Trophoblast cell (in vitro differentiated cells and primary cell): ENCODE measurements at regions not wholly inside any gene's neighbourhood (a gene's known extent, or its start where the extent isn't known, plus 50 kb on each side); places are given as distances from the start of the nearest gene placed in this dataset.
"Not testable (repeated sequence)": the region's sequence is repeated elsewhere in the genome, so short reads cannot be mapped to it uniquely, and the experiment has no call there.

Experiments
- DNase-seq, 2 donors: peaks; one replicate each; pipeline ENCODE4 v3.0.0-alpha.2; 2016
- H2AFZ ChIP-seq: 2 replicates; pipeline ENCODE4 v1.6.1; 2013; ENCODE audit warnings: low read length, moderate library complexity, mild to moderate bottlenecking; ENCODE audit not compliant: insufficient read depth, poor library complexity
- H2AK5ac ChIP-seq: 2 replicates; pipeline ENCODE4 v1.6.1; 2013; ENCODE audit warnings: mild to moderate bottlenecking, low read length
- H2BK120ac ChIP-seq: 2 replicates; pipeline ENCODE4 v1.6.1; 2013; ENCODE audit warnings: low read length, mild to moderate bottlenecking, moderate library complexity; ENCODE audit not compliant: insufficient read depth, poor library complexity
- H2BK12ac ChIP-seq: 2 replicates; pipeline ENCODE4 v1.6.1; 2013; ENCODE audit warnings: mild to moderate bottlenecking, low read length, moderate library complexity
- H2BK5ac ChIP-seq: 2 replicates; pipeline ENCODE4 v1.6.1; 2013; ENCODE audit warnings: low read length, low read depth, moderate library complexity, mild to moderate bottlenecking; ENCODE audit not compliant: poor library complexity
- H3K14ac ChIP-seq: 2 replicates; pipeline ENCODE4 v1.6.1; 2013; ENCODE audit warnings: mild to moderate bottlenecking, low read length
- H3K18ac ChIP-seq: 2 replicates; pipeline ENCODE4 v1.6.1; 2013; ENCODE audit warnings: mild to moderate bottlenecking, low read length
- H3K23ac ChIP-seq: 2 replicates; pipeline ENCODE4 v1.6.1; 2013; ENCODE audit warnings: low read length
- H3K27ac ChIP-seq: 2 replicates; pipeline ENCODE4 v1.5.1; 2013; ENCODE audit warnings: low read depth, mild to moderate bottlenecking, inconsistent platforms, low read length, moderate library complexity
- H3K27me3 ChIP-seq: 2 replicates; pipeline ENCODE4 v1.6.1; 2013; ENCODE audit warnings: inconsistent platforms, mild to moderate bottlenecking, low read length, moderate library complexity; ENCODE audit not compliant: insufficient read depth
- H3K36me3 ChIP-seq, 2 experiments: 1 replicate in 1 of 2; 2 replicates in 1 of 2; pipeline ENCODE4 v1.6.1; 2013; ENCODE audit warnings: low read length in 2 of 2, mild to moderate bottlenecking in 2 of 2, moderate library complexity in 1 of 2; ENCODE audit not compliant: insufficient read depth in 2 of 2, control insufficient read depth in 1 of 2
- H3K4ac ChIP-seq: 2 replicates; pipeline ENCODE4 v1.6.1; 2013; ENCODE audit warnings: low read depth, mild to moderate bottlenecking, low read length, moderate library complexity
- H3K4me1 ChIP-seq, 2 experiments: 1 replicate in 1 of 2; 2 replicates in 1 of 2; pipeline ENCODE4 v1.6.1; 2013; ENCODE audit warnings: low read length in 2 of 2, mild to moderate bottlenecking in 2 of 2, moderate library complexity in 1 of 2; ENCODE audit not compliant: insufficient read depth in 2 of 2, control insufficient read depth in 1 of 2
- H3K4me2 ChIP-seq: 2 replicates; pipeline ENCODE4 v1.6.1; 2013; ENCODE audit warnings: inconsistent platforms, mild to moderate bottlenecking, low read length, moderate library complexity
- H3K4me3 ChIP-seq: 2 replicates; pipeline ENCODE4 v1.5.1; 2013; ENCODE audit warnings: mild to moderate bottlenecking, low read depth, low read length, inconsistent platforms
- H3K79me1 ChIP-seq: one replicate; pipeline ENCODE4 v1.6.1; 2013; ENCODE audit warnings: low read length
- H3K79me2 ChIP-seq: 2 replicates; pipeline ENCODE4 v1.6.1; 2013; ENCODE audit warnings: low read length, mild to moderate bottlenecking; ENCODE audit not compliant: control insufficient read depth, insufficient read depth, poor library complexity
- H3K9ac ChIP-seq: 2 replicates; pipeline ENCODE4 v1.6.1; 2013; ENCODE audit warnings: mild to moderate bottlenecking, low read length
- H3K9me3 ChIP-seq: 2 replicates; pipeline ENCODE4 v1.6.1; 2013; ENCODE audit warnings: low read depth, mild to moderate bottlenecking, control low read depth, inconsistent platforms, low read length; ENCODE audit not compliant: insufficient read depth
- H4K12ac ChIP-seq: 2 replicates; pipeline ENCODE4 v1.6.1; 2013; ENCODE audit warnings: low read depth, mild to moderate bottlenecking, low read length, moderate library complexity
- H4K8ac ChIP-seq: 2 replicates; pipeline ENCODE4 v1.6.1; 2013; ENCODE audit warnings: low read depth, mild to moderate bottlenecking, low read length, moderate library complexity
- H4K91ac ChIP-seq: one replicate; pipeline ENCODE4 v1.6.1; 2013; ENCODE audit warnings: low read depth, mild to moderate bottlenecking, low read length, moderate library complexity
- WGBS: extraction: QIAGEN DNeasy Blood & Tissue Kit; methylation state at CpG from one replicate; pipeline ENCODE4 v1.1.7; 2013; ENCODE audit warnings: missing lambda C conversion rate; ENCODE audit not compliant: insufficient read length, insufficient coverage; ENCODE audit errors: extremely low coverage; 5-methylcytosine and 5-hydroxymethylcytosine counted together

DNA sequence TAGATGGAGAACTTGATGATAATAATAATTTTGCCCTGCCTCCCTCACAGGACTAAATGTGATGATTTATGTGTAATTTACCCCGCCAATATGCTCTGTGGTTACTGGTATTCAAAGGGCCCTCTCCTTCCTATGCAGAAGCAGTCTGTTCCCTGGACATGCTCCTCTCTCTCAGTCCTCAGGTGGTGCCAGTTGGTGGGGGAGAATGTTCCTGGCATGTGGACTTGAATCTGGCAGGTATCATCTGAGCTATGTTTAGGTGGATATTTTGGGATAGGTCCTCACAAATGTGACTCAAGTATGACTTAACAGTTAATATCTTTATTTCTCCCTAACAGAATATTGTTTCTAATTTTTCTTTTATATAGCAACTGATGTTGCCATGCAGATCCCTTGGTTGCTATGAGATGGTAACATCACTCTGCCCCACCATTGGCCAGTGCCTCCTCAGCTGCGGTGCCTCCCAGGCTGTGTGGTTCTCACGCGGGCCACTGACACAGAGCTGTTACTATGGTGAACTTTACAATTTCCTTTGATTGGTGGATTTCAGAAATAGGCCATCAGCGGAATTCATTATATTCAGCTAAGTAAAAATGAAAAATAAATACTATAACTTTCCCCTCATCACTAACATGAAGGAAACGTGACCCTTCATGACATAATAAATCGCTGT is 106.7 kb upstream of the PELI1 start:
- H3K4ac ChIP-seq: no peak overlapping the region
- no peak overlapping the region for H2BK5ac ChIP-seq
- no peak overlapping the region for H3K23ac ChIP-seq
- no peaks in the 10 kb centered on the region for H3K4me1 ChIP-seq
- no peak overlapping the region for H4K8ac ChIP-seq
- no peak for DNase-seq
- H4K12ac ChIP-seq: no peak overlapping the region
- H2AK5ac ChIP-seq: no peak overlapping the region
- H3K79me2 ChIP-seq: no peaks in the 10 kb centered on the region
- H3K18ac ChIP-seq: no peak overlapping the region
- H2AFZ ChIP-seq: no peak overlapping the region
- no peak overlapping the region for H2BK12ac ChIP-seq
- H3K36me3 ChIP-seq: no peaks in the 10 kb centered on the region
- no peak overlapping the region for H2BK120ac ChIP-seq
- H3K14ac ChIP-seq: no peak overlapping the region
- no peak overlapping the region for H3K27ac ChIP-seq
- H3K79me1 ChIP-seq: no peaks in the 10 kb centered on the region
- H3K9me3 ChIP-seq: no peaks in the 10 kb centered on the region
- WGBS: no CpG with 5 or more reads among the region's 7 CpGs
- no peaks in the 10 kb centered on the region for H3K27me3 ChIP-seq
- no peak overlapping the region for H3K4me3 ChIP-seq
- H4K91ac ChIP-seq: no peak overlapping the region
- H3K4me2 ChIP-seq: no peak overlapping the region
- no peak overlapping the region for H3K9ac ChIP-seq

DNA sequence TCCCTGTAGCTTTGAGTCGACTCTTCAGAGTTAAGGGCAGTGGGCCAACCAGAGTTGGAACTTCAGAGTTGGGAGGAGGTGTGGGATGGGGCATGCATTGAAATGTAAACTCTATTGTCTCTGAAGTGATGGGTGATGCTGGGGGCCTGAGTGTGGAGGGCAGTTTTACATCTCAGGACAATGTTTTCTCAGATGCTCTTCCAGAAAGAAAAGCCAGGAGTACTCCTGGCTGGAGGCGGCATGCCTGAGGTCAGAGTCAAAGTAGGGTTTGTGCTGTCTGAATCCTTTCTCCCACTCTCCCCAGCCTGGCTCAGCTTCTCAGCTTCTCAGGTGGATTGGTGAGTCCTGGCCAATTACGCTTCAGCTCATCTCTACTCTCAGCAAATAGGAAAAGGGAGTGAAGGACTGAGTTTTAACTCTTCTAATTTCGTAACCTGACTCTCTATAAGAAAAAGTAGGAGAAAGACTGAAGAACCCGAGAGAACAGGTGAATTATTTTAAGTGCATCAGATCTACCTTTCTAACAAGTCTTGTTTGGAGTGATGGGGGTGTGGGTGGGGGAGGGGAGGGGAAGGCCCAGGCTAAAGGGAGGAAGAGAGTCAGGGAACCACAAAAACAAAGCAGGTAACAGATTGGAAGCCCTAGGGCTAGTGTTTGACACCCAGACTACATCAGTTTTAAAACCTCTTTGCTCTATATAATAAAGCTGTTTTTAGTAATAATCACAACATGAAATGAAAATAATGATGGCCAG is 107.5 kb upstream of the PELI1 start:
- Histone ChIP-seq H4K91ac (no peak overlapping the region), H3K36me3 (no peaks in the 10 kb centered on the region), H3K79me2 (no peaks in the 10 kb centered on the region), H3K27me3 (no peaks in the 10 kb centered on the region), H3K14ac (no peak overlapping the region), H3K23ac (no peak overlapping the region), H3K4me1 (no peaks in the 10 kb centered on the region), H3K27ac (no peak overlapping the region), H2AFZ (no peak overlapping the region), H3K9ac (no peak overlapping the region), H3K79me1 (no peaks in the 10 kb centered on the region), H3K4ac (no peak overlapping the region), H4K12ac (no peak overlapping the region), H2BK120ac (no peak overlapping the region), H3K4me3 (no peak overlapping the region), H4K8ac (no peak overlapping the region), H2AK5ac (no peak overlapping the region), H2BK12ac (no peak overlapping the region), H3K18ac (no peak overlapping the region), H2BK5ac (no peak overlapping the region), H3K4me2 (no peak overlapping the region), H3K9me3 (no peaks in the 10 kb centered on the region)
- no CpG with 5 or more reads among the region's 5 CpGs for WGBS
- DNase-seq: no peak

DNA sequence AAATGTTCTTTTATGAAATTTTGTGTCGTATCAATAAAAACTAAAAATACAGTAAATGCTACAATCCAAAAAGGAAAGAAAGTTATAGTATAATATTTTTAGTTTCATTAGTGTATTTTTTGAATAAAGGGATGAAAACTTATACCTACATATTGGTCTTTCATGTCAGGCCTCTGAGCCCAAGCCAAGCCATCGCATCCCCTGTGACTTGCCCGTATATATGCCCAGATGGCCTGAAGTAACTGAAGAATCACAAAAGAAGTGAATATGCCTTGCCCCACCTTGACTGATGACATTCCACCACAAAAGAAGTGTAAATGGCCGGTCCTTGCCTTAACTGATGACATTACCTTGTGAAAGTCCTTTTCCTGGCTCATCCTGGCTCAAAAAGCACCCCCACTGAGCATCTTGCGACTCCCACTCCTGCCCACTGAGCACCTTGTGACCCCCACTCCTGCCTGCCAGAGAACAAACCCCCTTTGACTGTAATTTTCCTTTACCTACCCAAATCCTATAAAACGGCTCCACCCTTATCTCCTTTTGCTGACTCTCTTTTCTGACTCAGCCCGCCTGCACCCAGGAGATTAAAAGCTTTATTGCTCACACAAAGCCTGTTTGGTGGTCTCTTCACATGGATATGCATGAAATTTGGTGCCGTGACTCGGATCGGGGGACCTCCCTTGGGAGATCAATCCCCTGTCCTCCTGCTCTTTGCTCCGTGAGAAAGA is 108.2 kb upstream of the PELI1 start:
- not testable (repeated sequence) for H4K91ac ChIP-seq, H2BK120ac ChIP-seq, H3K14ac ChIP-seq, H3K4me2 ChIP-seq, H2BK12ac ChIP-seq, H2BK5ac ChIP-seq, H3K4me1 ChIP-seq, H4K12ac ChIP-seq, H3K27ac ChIP-seq, H3K4ac ChIP-seq, H3K79me1 ChIP-seq, H4K8ac ChIP-seq, H3K9me3 ChIP-seq, H3K27me3 ChIP-seq, H2AFZ ChIP-seq, H3K36me3 ChIP-seq, H3K4me3 ChIP-seq, H3K79me2 ChIP-seq, H2AK5ac ChIP-seq, H3K23ac ChIP-seq, DNase-seq, H3K18ac ChIP-seq, H3K9ac ChIP-seq
- WGBS: no CpG with 5 or more reads among the region's 11 CpGs

DNA sequence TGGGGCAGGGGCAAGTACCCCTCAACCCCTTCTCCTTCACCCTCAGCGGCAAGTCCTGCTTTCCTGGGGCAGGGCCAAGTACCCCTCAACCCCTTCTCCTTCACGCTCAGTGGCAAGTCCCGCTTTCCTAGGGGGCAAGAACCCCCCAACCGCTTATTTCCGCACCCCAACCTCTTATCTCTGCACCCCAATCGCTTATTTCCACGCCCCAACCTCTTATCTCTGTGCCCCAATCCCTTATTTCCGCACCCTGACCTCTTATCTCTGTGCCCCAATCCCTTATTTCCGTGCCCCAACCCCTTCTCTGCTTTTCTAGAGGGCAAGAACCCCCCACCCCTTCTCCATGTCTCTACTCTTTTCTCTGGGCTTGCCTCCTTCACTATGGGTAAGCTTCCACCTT is 109.2 kb upstream of the PELI1 start:
- DNase-seq, H3K4me1 ChIP-seq, H3K79me2 ChIP-seq, H3K23ac ChIP-seq, H2BK12ac ChIP-seq, H4K12ac ChIP-seq, H3K9me3 ChIP-seq, H2AFZ ChIP-seq, H4K8ac ChIP-seq, H2BK5ac ChIP-seq, H4K91ac ChIP-seq, H3K9ac ChIP-seq, H3K4me2 ChIP-seq, H2BK120ac ChIP-seq, H2AK5ac ChIP-seq, H3K79me1 ChIP-seq, H3K27ac ChIP-seq, H3K27me3 ChIP-seq, H3K14ac ChIP-seq, H3K4ac ChIP-seq, H3K36me3 ChIP-seq, H3K4me3 ChIP-seq, H3K18ac ChIP-seq: not testable (repeated sequence)
- WGBS: no CpG with 5 or more reads among the region's 9 CpGs
